GM13977 (cell line): ENCODE measurements at regions not wholly inside any gene's neighbourhood (a gene's known extent, or its start where the extent isn't known, plus 50 kb on each side); places are given as distances from the start of the nearest gene placed in this dataset.

Experiments used
- DNase-seq: peaks from one replicate; pipeline ENCODE4 v3.0.0; 2012; ENCODE audit warnings: low spot score
- in situ Hi-C: fragments of 300-500 bp; cut with MboI; formaldehyde crosslinking; loops from one replicate; pipeline ENCODE4 v1.12.0; 2022; ENCODE audit warnings: low sequenced_read_pairs, low pct_unique_long_range_greater_than_20kb, mixed read lengths, inconsistent platforms; ENCODE audit not compliant: unreplicated experiment
- TF ChIP-seq, protein P1 (sequence below): IDR thresholded peaks from 2 replicates; pipeline ENCODE4 v1.5.1; 2012; ENCODE audit warnings: mild to moderate bottlenecking, control low read depth; ENCODE audit not compliant: insufficient read depth; ENCODE audit errors: extremely low read depth, missing control alignments

DNA sequence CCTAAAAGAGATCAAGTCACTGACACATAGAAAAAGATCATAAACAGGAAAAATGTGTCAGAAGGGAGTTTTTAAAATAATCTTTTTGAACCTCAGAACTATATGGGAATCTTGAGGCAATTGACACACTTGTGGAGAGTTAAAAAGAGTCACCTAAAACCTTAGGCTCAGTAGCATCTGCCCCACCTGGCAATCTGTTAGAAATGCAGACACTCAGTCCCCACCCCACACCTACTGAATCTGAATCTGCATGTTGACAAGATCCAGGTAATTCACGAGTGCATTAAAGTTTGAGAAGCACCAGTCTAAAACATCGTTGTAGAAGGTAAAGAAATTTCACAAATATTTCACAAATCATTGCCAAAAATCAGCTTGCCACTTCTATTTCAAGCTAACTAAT lies 388.3 kb downstream of the NR2F1-AS1 start:
- TF ChIP-seq, protein P1, sequence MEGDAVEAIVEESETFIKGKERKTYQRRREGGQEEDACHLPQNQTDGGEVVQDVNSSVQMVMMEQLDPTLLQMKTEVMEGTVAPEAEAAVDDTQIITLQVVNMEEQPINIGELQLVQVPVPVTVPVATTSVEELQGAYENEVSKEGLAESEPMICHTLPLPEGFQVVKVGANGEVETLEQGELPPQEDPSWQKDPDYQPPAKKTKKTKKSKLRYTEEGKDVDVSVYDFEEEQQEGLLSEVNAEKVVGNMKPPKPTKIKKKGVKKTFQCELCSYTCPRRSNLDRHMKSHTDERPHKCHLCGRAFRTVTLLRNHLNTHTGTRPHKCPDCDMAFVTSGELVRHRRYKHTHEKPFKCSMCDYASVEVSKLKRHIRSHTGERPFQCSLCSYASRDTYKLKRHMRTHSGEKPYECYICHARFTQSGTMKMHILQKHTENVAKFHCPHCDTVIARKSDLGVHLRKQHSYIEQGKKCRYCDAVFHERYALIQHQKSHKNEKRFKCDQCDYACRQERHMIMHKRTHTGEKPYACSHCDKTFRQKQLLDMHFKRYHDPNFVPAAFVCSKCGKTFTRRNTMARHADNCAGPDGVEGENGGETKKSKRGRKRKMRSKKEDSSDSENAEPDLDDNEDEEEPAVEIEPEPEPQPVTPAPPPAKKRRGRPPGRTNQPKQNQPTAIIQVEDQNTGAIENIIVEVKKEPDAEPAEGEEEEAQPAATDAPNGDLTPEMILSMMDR, result no peak
- no peak for DNase-seq
- in situ Hi-C loops, result no loop called here

DNA sequence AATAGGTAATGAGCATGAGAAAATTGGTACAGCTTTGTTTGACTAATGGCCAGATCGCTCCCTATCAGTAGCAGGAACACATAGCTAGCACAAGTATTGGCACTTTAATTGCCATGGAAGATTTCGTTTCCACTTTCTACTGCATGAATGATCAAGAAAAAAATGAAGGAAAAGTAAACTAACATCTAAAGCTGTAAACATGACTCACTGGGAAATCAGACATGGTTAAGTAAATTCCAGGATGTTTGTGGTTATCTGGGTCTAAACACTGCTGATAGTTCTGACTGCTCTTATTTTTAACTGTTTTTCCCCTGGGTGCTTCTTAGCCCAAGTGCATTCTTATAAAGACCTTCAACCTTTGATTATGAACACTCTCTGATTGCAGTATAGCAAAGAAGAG lies 388.9 kb downstream of the NR2F1-AS1 start:
- TF ChIP-seq, protein P1, result no peak
- in situ Hi-C loops, result no loop called here
- no peak for DNase-seq

DNA sequence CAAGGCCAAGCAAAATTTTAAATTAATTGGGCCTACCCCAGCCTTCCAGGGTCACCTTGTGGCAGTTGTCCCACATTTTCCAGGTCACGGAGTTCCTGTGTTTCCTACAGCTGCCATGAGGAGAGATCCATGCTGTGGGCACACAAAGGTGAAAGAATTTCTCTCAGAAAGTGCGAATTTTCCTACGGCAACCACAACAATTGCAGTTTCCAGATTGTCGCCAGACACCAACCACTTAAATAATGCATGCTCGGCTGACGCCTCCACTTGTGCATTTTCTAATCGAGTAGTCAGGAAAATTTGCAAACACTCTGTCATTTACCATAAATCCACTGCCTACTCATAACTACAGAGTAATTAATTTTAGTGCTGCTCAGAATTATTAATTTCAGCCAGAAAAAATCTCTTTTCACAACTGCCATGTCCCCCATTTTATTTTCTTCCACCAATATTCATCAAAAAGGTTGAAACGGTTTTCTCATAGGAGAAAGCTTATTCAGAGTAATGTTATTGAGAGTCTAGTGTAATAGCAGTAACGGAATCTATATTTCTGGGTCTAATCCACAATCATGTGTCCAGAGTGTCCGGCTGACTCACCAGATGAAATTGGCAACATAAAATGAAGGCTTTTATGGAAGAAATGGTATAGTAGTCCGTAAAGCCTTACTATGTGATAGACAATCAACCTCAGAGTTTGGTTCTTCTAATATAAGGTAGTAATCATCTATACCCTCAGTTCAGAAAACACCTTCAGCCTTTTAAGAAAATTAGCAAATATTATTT lies 389.8 kb downstream of the NR2F1-AS1 start:
- TF ChIP-seq, protein P1, result no peak
- in situ Hi-C loops, result no loop called here
- no peak for DNase-seq

DNA sequence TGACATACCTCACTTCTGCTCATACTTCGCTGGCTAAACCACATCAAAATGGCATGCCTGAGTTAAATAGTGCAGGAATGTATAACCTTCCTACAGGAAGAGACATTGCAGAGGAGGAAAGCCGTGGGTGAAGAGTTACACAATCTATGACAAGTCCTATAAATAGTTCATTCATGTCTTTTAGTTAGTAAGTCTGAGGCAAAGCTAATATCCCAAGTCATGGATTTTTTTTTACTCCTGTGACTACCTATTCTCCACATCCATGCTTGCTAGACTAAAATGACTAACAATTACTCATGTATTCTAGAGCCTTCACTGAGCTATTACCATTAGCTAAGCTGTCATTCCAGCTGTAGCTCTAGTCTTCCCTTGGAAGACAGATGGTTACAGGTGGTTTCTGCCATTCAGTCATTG lies 391.3 kb downstream of the NR2F1-AS1 start:
- TF ChIP-seq, protein P1, result no peak
- DNase-seq, result no peak
- in situ Hi-C loops, result no loop called here

DNA sequence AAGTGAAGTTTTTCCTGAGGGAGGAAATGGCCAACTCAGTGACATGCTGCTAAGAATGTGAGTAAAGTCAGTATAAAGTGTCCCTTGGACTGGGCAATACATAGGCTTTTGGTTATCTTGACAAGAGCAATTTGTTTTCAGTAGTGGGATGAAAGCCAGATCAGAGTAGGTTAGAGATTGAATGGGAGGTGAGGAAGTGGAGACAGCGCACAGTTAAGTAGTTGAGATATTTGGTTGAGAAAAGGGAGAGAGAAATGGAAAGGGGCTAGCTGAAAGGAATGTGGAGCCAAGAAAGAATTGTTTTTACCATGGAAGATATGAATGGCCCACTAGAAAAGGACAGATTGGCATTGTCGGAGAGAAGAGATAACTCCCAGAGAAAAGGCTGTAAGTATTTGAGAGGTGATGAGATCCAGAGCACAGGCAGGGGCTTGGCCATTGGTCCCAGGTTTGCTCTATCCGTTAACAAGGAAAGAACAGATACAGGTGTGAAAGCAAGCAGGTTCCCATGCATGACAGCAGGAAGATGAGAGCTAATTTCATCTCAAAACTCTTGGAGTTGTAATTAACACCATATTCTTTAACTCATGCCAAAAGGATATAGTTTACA lies 392.0 kb downstream of the NR2F1-AS1 start:
- TF ChIP-seq, protein P1, result no peak
- in situ Hi-C loops, result no loop called here
- DNase-seq, result no peak

DNA sequence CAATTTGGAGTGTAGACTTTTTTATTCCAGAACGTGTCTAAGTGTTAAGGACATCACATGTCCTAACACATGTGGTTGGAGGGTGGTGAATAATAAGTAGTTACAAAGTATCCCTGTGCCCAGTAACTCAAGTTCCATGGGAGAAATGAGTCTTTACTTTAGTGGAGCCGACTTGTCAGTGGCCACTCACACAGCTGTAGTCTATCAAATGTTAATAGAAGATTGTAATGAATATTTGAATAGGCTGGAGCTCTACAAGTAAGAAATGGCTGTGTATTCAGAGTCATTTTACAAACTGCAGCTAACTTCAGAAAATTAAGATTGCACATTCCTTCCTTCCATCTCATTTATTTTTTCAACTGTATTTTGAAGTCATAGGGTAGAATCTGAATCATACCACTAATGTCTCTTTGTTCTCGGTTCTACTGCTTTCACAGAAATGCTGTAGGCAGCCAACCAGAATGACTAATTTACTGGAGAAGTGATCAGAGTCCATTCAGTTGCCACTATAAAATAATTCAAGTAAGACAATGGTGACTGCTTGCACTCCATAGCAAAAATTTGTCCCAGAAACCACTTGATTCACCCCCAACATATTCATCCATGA lies 394.8 kb downstream of the NR2F1-AS1 start:
- DNase-seq, result no peak
- TF ChIP-seq, protein P1, result no peak
- in situ Hi-C loops, result no loop called here
